ENCODE measurements at regions not wholly inside any gene's neighbourhood (a gene's known extent, or its start where the extent isn't known, plus 50 kb on each side); places are given as distances from the start of the nearest gene placed in this dataset.

DNA sequence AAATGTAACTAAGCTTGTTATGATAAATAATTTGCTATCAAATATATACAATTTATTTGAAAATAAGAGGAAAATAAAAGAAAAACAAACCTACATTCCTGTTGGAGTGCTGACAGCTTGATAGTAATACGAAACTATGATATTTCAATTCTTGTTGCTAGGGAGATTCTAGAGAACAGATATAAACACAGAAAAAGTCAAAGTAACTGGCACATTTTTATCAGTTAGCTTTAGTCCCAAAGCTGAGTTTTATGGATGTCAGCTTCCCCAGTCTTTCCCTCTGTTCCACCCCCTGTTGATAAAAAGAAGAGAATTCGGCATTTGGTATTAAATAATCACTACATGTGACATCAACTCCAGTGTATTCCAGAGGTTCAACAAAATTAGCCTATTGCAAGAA is 1134.0 kb downstream of the XPNPEP1 start:
- no peak for DNase-seq (ENCODE audit: low read depth)

GRCh38 chr10:108788891-108789290 is 1134.4 kb downstream of the XPNPEP1 start:
- no peak for DNase-seq (ENCODE audit: low read depth)

DNA sequence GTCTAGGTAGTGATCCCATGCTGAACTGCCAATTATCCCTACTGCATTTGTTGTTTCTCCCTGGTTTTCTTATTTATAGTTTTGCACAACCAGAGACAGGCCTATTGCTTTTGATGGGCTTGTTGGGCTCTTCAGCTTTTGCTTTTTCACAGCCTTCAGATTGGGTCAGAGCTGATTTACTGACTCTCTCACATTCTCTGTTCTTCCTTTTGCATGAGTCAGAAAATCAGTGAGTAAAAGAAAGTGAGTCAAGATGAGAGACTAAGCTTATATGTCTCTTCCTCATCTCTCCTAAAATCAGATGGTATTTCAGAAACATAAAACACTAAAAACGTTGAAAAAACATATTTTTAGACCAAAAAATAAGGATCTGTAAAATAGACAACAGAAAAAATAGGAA is 1135.4 kb downstream of the XPNPEP1 start:
- DNase-seq (ENCODE audit: low read depth) = no peak

- DNase-seq (ENCODE audit: low read depth) = no peak
Measured at GRCh38 chr10:108785011-108785410, 1138.3 kb downstream of the XPNPEP1 start.

- DNase-seq (ENCODE audit: low read depth) = no peak
Measured at GRCh38 chr10:108784534-108784933, 1138.8 kb downstream of the XPNPEP1 start.

GRCh38 chr10:108783897-108784296 is 1139.4 kb downstream of the XPNPEP1 start:
- DNase-seq (ENCODE audit: low read depth) = no peak

- no peak for DNase-seq (ENCODE audit: low read depth)
Measured at GRCh38 chr10:108782411-108782810, 1140.9 kb downstream of the XPNPEP1 start.

DNA sequence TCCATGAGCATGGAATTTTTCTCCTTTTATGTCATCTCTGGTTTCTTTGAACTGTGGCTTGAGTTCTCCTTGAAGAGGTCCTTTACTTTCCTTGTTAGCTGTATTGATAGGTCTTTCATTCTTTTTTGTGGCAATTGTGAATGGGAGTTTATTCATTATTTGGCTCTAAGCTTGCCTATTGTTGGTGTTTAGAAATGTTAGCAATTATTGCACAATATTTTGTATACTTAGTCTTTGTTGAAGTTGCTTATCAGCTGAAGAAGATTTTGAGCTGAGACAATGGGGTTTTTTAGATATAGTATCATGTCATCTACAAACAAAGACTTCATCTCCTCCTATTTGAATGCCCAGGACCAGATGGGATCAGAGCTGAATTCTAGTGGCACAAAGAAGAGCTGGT is 1143.8 kb downstream of the XPNPEP1 start:
- no peak for DNase-seq (ENCODE audit: low read depth)

DNA sequence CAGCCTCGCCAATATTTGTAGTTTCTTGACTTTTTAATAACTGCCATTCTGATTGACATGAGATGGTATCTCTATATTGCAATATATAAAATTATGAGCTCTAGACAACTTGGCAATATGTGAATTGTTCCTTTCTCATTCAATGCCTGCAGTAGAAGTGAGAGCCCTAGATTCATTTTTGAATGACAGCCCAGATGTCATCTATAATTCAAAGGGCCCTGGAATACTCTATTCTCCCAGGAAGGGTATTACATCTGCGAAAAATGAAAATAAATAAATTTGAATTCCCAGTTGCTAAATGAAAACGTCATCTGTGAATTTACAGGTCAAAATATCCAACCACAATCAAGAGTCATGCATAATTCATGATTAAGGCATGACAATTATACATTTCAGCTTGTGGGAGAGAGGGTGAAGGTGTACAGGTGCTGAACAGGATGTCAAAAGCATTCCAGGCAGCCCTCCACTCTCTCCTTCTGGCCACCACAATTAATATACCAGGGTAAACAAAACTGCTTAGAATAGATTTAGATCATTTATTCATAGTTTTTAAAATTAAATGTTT is 1147.3 kb downstream of the XPNPEP1 start:
- DNase-seq (ENCODE audit: low read depth) = no peak

DNA sequence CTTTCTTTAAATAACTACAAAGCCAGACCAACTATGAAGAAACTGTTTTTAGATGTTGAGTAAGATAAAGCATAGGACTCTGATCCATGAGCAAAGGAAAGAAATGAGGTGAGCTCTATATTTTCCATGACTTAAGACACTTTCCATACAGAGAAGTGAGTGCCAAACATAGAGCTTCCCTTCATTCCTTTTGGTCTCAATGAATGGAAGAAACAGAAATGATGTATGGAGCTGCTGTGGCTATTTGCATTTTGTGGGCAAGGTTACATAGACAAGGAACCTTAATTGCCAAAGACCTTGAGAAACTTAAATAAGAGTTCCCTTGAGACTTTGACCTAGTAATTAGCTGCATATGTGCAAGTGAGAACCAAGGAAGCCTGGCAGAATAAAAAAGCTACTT is 1152.2 kb downstream of the XPNPEP1 start:
- DNase-seq (ENCODE audit: low read depth) = no peak

DNA sequence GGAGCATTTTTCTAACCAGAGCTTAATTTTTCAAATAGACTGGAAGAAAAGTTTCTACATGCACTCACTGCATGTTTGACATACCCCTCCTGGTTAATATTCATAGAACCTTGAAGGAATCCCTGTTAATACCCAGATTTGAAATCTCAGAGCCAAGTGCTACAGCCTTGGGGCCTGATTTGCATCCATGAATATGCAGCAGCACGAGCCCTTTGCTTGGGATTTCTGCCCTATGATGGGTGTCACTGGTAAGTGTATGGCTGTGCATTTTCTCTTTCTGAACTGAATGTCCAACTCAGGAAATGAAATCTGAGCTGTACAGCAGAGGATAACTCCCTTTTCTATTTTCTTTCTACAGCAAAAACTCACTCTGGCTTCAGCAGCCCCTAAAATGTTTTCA is 1157.5 kb downstream of the XPNPEP1 start:
- no peak for DNase-seq (ENCODE audit: low read depth)

GRCh38 chr10:108757946-108758345 is 1165.4 kb downstream of the XPNPEP1 start:
- DNase-seq (ENCODE audit: low read depth) = no peak

DNA sequence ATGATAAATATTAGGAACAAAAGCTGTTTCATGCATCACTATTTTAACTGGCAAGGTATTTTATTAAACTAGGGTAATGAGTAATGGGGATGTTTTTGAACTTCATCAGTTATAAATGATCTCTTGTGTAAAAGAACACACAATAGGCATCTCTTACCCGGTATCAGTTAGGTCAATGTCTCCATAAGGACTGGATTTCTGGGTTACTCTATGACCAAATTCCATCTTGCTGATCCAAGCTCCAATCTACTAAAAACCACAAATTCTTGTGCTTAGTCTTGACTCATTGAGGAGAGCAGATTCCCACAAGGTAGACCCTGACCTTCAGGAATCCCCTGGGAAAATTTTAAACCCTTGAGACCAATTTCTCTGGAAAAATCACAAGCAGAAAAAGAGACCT is 1167.7 kb downstream of the XPNPEP1 start:
- no peak for DNase-seq (ENCODE audit: low read depth)

DNA sequence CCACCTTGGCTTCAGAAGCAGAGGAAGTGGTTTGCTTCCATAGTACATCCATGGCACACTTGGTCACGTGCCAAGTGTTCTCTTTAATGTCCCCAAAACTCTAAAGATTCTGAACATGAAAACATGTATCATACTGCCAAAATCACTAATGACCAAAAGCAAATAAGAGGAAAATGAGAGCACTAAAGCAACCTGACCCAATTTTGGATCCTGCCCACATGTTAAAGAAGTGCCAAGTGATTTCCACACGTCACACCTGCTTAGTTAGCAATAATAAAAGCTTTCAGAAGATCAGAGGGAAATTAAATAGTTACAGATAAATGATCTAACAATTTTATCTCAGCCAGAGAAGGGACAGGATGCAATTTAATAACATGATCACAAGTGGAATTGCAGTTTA is 1170.0 kb downstream of the XPNPEP1 start:
- no peak for DNase-seq (ENCODE audit: low read depth)

DNA sequence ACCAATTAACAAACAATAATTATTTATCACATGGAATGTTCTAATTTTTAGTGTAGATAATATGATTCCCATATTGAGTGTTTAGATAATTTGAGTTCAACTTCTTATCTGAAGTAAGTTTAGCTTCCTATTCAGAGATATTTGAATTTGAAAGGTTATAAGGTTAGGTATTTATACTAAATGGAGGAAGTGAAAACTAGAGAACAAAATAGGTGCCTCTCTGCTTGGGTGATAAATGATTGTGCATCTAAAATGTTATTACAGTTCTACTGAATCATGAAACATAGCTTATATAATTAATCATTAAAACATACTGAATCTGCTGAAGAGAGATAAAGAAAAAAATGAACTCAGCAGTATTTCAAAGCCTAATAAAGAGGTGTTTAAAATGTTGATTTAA is 1174.3 kb downstream of the XPNPEP1 start:
- DNase-seq (ENCODE audit: low read depth) = no peak

GRCh38 chr10:108736111-108736510 is 1187.2 kb downstream of the XPNPEP1 start:
- no peak for DNase-seq (ENCODE audit: low read depth)

GRCh38 chr10:108735380-108735779 is 1187.9 kb downstream of the XPNPEP1 start:
- no peak for DNase-seq (ENCODE audit: low read depth)

DNA sequence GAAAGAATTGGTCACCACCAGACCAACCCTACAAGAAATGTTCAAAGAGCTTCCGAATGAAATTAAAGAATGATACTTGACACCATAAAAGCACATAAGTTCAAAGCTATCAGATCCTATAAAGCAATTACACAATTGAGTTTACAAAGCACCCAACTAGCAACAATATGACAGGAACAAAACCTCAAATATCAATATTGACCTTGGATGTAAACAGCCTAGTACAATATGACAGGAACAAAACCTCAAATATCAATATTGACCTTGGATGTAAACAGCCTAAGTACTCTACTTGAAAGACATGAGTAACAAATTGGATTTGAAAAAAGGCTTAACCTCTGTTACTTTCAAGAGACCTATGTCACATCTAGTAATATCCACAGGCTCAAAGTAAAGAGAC is 1201.4 kb downstream of the XPNPEP1 start:
- no peak for DNase-seq (ENCODE audit: low read depth)

DNA sequence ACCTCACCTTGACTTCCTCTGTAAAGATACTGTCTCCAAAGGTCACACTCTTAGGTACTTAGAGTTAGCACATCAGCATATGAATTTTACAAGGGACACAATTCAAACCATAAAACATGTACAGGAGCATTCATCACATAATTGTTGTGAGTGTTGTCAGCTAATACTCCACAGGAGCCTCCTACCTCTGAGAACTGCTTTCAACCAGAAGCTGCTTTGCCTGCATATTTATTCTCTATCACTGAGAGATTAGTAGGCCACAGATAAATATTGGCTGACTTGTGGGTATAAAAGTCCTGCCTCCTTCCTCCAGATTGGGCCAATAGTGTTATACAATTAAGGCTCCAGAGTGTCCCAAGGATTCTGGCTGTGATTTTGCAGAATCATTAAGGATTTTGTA is 1207.0 kb downstream of the XPNPEP1 start:
- DNase-seq (ENCODE audit: low read depth) = no peak

DNA sequence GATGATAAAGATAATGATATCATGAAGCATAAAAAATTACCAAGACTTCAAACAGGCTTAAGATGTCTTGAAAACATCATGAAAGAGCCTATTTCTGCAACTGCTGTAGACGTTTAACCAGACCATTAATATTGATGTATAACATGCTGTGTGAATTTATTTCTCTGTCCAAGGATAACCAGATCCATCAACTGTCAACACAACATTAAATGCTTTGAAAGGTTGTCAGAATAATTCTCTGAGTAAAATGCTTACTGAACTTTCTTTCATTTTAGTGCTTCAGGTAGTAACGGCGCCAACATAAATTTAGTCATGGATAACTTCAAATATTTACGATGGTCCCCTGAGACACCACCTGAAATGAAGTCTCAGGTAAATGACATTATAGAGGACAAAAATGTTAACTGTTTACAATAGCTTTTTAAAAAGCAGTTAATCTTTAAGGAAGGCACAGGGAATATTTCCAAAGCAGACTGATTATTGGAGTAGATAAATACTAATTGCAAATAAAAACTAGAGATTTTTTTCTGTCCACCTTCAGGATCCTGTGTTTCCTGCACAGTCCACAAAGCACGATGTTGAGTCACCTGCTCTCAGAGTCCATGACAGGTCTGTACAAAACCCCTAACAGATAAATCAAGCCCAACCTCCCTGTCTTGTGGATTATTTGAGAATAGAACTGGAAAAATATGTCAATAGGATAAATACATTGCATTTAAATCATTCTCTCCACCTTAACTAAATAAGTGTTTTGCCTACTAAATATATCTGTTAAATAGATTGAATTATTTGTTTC is 1213.2 kb downstream of the XPNPEP1 start:
- DNase-seq (ENCODE audit: low read depth) = no peak

GRCh38 chr10:108708363-108708762 is 1214.9 kb downstream of the XPNPEP1 start:
- DNase-seq (ENCODE audit: low read depth) = no peak

DNA sequence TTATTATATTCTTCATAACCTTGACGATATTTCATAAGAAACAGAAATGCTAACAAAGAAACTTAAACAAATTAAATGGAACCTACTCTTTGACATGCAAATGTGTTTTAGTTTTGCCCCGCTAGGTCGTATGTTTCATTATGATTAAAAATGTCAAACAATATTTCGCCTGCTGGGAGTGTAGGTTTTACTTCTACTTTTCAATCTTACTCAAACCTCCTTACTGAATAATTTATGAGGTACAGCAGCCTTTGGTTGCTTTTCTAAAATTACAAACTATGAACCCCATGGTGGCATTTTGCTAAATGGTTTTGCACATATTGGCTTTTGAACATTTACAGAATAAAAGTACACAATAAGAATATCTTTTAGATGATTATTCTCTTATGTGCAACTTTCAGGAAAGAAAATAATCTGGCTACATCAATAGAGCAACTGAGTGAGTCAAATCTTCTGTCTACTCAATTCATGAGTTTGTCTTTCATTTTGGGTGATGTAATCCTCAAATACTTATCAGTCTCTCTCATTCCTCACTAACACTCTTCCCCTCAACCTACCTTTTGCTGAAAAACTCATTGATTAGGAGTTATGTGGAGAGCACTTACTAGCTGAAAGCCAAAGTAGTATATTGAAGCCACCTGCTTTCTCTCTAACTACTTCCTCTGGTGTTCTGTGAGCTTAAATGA is 1226.4 kb downstream of the XPNPEP1 start:
- no peak for DNase-seq (ENCODE audit: low read depth)

DNA sequence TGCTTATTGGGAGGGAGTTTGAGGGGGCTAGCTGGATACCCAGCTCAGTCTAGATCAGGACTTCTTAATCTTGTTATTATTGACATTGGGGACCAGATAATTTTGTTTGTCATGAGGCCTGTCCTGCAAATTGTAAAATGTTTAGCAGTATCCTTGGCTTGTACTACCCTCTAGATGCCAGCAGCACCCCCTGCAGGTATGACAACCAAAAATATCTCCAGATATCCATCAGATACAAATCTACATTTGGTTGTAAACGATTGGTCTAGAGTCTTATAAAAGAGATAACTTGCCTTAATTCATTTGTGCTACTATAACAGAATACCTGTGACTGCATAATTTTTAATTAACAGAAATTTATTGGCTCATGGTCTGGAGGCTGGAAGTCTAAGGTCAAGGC is 1232.2 kb downstream of the XPNPEP1 start:
- DNase-seq (ENCODE audit: low read depth) = no peak
